Hematopoietic multipotent progenitor cell treated with erythropoietin and hydrocortisone succinate and interleukin-3 and kit ligand, for 4 days (in vitro differentiated cells): ENCODE measurements at regions not wholly inside any gene's neighbourhood (a gene's known extent, or its start where the extent isn't known, plus 50 kb on each side); places are given as distances from the start of the nearest gene placed in this dataset.
"Not testable (repeated sequence)": the region's sequence is repeated elsewhere in the genome, so short reads cannot be mapped to it uniquely, and the experiment has no call there.

Experiments
- DNase-seq: peaks from one replicate; pipeline ENCODE4 v3.0.0-alpha.2; 2015

DNA sequence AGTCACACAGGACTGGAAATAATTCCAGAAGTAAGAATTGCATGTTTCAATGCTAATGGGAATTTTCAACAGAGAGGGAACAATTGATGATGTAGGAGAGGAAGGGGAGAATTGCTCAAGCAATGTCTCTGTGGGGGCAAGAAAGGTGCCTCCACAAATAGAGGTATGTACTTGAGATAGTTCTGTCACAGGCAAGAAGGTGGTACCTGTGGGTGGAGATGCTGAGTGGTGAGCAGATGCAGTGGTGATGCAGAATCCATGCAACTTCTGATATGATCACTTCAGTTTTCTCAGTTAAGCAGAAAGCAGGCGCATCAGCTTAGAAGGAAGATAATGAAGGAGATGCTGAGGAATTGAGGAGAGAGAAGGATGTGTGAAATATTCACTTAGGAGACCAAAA, 55.1 kb upstream of the SEC24B start:
- DNase-seq: no peak

DNA sequence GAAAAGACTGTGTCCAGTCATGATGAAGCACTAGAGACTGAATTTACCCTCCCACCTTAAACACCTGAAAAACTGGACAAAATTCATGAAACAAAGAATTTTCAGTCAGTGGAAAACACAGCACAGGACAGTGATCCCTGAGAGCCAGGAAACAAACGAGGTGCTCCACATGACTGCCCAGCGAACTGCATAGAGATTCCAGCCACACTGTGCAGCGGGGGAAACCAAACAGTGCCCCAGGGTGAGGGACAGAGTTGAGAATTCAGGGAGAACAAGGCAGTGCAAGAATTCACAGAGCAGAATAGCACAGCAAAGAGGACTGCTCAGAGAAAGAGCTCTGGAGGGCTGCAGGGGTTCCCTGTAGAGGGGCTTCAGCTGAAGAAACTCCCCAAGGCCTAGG, 55.5 kb upstream of the SEC24B start:
- DNase-seq: no peak

DNA sequence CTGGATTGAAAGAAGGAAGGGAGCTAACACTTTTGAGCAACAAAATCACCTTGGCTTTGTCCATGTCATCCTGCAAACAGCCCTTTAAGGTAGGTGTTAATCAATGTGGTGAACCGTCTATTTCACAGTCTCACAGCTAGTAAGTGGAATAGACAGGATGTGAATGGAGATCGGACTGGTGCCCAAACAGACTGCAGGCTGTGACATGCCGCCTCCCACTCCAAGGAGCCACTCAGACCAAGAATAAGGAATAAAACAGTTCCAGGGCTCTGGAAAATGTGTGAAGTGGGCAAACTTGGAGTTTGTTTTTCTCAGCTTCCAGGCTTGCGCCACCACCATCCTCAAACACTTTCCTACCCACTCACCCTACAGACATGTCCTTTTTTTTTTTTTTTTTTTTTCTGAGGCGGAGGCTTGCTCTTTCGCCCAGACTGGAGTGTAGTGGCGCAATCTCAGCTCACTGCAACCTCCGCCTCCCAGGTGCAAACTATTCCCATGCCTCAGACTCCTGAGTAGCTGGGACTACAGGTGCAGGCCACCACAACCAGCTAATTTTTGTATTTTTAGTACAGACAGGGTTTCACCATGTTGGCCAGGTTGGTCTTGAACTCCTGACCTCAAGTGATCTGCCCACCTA, 57.7 kb upstream of the SEC24B start:
- no peak for DNase-seq

DNA sequence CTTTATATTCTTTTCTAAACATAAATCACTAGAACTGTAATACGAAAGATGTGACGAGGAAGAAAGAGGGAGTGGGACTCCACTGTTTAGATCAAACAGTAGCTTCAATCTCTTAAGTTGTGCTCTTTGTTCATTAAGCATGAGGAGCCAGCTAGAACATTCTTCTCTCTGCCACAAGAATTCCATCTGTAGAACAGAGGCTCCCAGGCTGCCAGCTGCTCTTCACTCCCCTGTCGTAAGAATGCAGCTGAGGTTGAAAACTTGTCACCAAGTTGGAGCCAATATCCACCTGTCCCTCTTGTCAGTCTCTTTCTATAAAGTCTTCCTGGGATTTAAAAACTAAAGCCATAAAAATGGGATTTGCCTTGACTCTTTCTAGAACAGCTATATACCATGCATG, 65.0 kb upstream of the SEC24B start:
- DNase-seq: no peak

DNA sequence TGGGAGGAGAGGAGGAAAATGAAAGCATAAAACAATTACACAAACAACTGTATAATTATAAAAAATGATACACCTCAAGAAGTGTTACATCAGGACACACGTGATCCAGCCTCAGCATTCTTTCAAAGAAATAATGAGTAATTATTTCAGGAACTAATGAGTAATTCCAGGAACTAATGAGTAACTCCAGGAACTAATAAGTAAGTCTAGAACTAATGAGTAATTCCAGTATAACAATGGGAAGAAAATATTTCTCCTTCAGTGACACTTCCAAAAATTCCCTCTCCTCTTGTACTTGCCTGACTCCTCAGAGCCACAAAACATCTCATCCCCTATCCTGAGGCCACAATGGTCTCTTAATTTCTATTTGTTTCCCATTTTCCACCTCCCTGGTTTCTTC, 63.5 kb upstream of the COL25A1 start:
- DNase-seq: no peak

DNA sequence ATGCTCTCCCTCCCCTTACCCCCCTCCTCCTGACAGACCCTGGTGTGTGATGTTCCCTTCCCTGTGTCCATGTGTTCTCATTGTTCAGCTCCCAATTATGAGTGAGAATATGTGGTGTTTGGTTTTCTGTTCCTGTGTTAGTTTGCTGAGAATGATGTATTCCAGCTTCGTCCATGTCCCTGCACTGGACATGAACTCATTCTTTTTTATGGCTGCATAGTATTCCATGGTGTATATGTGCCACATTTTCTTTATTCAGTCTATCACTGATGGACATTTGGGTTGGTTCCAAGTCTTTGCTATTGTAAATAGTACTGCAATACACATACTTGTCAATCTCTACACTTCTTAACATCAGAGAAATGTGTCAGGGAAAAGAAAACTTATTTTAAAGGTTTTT, 62.8 kb upstream of the COL25A1 start:
- not testable (repeated sequence) for DNase-seq

DNA sequence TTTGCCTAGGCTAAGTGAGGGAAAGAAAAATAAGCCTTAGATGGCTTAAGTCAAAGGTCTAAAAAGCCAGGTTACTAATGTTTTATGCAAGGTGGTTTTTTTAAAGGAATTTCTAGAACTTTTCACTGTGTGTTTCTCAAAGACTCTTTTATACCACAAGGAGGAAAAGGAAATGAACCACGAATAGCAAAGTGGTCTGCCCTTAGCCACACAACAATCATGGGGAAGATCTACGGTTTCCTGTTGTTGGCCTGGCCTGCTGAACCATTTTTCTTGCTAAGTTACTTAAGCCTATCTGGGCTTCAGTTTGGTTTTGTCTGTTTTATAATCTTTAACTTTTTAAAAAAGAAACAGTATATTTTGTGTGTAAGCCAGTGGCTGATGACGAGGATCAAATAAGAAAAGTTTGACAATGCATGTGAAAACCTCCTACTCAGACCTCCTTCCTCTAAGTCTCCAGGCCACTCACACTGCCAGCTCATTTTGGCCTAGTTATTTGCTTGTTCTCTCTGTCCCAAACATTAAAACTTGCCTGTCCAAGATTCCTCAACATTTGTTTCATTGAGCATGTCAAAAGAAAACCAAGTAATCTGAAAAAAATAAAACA, 56.7 kb upstream of the COL25A1 start:
- DNase-seq: peak; percentile 76

DNA sequence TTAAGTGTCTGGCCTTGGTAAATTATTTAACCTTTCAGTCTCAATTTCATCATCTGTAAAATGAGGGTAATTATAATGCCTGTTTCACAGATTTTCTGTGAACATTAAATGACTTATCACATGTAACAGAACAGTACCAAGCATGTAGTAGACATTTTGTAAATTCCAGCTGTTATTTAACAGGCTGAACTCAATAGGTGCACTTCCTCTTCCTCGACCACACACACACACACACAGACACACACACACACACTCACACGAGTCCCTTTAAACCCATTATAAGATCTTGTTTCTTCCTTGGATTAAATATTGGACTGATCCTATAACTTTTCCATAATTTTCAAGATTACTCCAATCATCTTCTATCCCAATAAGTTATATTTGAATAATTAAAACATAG, 53.4 kb upstream of the COL25A1 start:
- peak; percentile 16 for DNase-seq

DNA sequence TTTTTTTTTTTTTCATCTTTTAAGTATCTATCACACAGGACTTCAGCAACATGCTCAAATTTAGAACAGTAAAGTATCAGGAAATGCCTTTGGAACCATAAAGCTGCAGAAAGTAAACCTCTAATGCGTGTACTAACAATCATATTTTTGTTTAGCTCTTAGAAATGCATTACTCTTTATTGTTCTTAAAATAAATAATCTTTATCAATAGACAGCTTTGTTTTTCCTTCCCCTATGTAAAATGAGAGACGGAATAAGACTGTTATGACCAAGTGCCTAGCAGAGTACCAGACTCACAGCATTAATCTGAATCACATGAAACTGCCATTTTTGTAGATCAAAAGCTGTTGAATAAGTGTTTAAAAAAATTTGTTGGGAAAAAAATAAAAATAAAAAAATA, 50.5 kb upstream of the COL25A1 start:
- no peak for DNase-seq
